GM12878 (cell line): ENCODE measurements at regions not wholly inside any gene's neighbourhood (a gene's known extent, or its start where the extent isn't known, plus 50 kb on each side); places are given as distances from the start of the nearest gene placed in this dataset.

Source experiments
- BCLAF1 ChIP-seq: fragments of 450-650 bp; IDR thresholded peaks from 2 replicates; pipeline ENCODE4 v1.6.1; 2017; ENCODE audit warnings: antibody characterized with exemption, mild to moderate bottlenecking, moderate library complexity
- CREB1 ChIP-seq: IDR thresholded peaks from 2 replicates; pipeline ENCODE4 v1.6.1; 2012; ENCODE audit warnings: low read depth, mild to moderate bottlenecking, inconsistent platforms
- E4F1 ChIP-seq: fragments of 450-650 bp; IDR thresholded peaks from 2 replicates; pipeline ENCODE4 v1.6.1; 2018; ENCODE audit warnings: borderline replicate concordance, mild to moderate bottlenecking; ENCODE audit not compliant: partially characterized antibody
- ESRRA ChIP-seq: IDR thresholded peaks from 2 replicates; pipeline ENCODE4 v1.6.1; 2012; ENCODE audit warnings: mild to moderate bottlenecking, low read length, improper control_type of control experiment
- JUND ChIP-seq: IDR thresholded peaks from 2 replicates; pipeline ENCODE4 v1.6.1; 2012; ENCODE audit warnings: low read depth, mild to moderate bottlenecking, low read length, improper control_type of control experiment, moderate library complexity
- MEF2B ChIP-seq: fragments of 450-650 bp; IDR thresholded peaks from 2 replicates; pipeline ENCODE4 v1.6.1; 2018; ENCODE audit warnings: mild to moderate bottlenecking, moderate library complexity; ENCODE audit not compliant: partially characterized antibody, poor library complexity, severe bottlenecking
- RAD51 ChIP-seq: fragments of 450-650 bp; IDR thresholded peaks from 2 replicates; pipeline ENCODE4 v1.6.1; 2016; ENCODE audit warnings: moderate library complexity, mild to moderate bottlenecking, inconsistent platforms
- SPI1 ChIP-seq: IDR thresholded peaks from 2 replicates; pipeline ENCODE4 v1.6.1; 2011; ENCODE audit warnings: low read depth, mild to moderate bottlenecking, low read length, moderate library complexity, borderline replicate concordance; ENCODE audit not compliant: insufficient read depth
- TF ChIP-seq, protein P1 (sequence below): fragments of 450-650 bp; formaldehyde crosslinking; IDR thresholded peaks from 2 replicates; pipeline ENCODE4 v1.5.0; 2022; ENCODE audit warnings: mild to moderate bottlenecking, missing genetic modification characterization
- TF ChIP-seq, protein P2 (sequence below): IDR thresholded peaks from 2 replicates; pipeline ENCODE4 v1.6.1; 2011; ENCODE audit warnings: low read depth, low read length, improper control_type of control experiment, borderline replicate concordance
- TF ChIP-seq, protein P3 (sequence below): IDR thresholded peaks from 2 replicates; pipeline ENCODE4 v1.6.1; 2012; ENCODE audit warnings: mild to moderate bottlenecking, low read depth, low read length
- TF ChIP-seq, protein P4 (sequence below): fragments of 450-650 bp; IDR thresholded peaks from 2 replicates; pipeline ENCODE4 v1.6.1; 2017; ENCODE audit warnings: mild to moderate bottlenecking

- TF ChIP-seq BCLAF1 (no peak), CREB1 (no peak; the same call in 1 of the 2 replicates), SPI1 (no peak), RAD51 (no peak), E4F1 (no peak), JUND (no peak), MEF2B (no peak), ESRRA (no peak)
- TF ChIP-seq, protein P1, sequence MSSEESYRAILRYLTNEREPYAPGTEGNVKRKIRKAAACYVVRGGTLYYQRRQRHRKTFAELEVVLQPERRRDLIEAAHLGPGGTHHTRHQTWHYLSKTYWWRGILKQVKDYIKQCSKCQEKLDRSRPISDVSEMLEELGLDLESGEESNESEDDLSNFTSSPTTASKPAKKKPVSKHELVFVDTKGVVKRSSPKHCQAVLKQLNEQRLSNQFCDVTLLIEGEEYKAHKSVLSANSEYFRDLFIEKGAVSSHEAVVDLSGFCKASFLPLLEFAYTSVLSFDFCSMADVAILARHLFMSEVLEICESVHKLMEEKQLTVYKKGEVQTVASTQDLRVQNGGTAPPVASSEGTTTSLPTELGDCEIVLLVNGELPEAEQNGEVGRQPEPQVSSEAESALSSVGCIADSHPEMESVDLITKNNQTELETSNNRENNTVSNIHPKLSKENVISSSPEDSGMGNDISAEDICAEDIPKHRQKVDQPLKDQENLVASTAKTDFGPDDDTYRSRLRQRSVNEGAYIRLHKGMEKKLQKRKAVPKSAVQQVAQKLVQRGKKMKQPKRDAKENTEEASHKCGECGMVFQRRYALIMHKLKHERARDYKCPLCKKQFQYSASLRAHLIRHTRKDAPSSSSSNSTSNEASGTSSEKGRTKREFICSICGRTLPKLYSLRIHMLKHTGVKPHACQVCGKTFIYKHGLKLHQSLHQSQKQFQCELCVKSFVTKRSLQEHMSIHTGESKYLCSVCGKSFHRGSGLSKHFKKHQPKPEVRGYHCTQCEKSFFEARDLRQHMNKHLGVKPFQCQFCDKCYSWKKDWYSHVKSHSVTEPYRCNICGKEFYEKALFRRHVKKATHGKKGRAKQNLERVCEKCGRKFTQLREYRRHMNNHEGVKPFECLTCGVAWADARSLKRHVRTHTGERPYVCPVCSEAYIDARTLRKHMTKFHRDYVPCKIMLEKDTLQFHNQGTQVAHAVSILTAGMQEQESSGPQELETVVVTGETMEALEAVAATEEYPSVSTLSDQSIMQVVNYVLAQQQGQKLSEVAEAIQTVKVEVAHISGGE (CRISPR knock-in tag): no peak
- TF ChIP-seq, protein P2, sequence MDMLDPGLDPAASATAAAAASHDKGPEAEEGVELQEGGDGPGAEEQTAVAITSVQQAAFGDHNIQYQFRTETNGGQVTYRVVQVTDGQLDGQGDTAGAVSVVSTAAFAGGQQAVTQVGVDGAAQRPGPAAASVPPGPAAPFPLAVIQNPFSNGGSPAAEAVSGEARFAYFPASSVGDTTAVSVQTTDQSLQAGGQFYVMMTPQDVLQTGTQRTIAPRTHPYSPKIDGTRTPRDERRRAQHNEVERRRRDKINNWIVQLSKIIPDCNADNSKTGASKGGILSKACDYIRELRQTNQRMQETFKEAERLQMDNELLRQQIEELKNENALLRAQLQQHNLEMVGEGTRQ: no peak
- TF ChIP-seq, protein P3, sequence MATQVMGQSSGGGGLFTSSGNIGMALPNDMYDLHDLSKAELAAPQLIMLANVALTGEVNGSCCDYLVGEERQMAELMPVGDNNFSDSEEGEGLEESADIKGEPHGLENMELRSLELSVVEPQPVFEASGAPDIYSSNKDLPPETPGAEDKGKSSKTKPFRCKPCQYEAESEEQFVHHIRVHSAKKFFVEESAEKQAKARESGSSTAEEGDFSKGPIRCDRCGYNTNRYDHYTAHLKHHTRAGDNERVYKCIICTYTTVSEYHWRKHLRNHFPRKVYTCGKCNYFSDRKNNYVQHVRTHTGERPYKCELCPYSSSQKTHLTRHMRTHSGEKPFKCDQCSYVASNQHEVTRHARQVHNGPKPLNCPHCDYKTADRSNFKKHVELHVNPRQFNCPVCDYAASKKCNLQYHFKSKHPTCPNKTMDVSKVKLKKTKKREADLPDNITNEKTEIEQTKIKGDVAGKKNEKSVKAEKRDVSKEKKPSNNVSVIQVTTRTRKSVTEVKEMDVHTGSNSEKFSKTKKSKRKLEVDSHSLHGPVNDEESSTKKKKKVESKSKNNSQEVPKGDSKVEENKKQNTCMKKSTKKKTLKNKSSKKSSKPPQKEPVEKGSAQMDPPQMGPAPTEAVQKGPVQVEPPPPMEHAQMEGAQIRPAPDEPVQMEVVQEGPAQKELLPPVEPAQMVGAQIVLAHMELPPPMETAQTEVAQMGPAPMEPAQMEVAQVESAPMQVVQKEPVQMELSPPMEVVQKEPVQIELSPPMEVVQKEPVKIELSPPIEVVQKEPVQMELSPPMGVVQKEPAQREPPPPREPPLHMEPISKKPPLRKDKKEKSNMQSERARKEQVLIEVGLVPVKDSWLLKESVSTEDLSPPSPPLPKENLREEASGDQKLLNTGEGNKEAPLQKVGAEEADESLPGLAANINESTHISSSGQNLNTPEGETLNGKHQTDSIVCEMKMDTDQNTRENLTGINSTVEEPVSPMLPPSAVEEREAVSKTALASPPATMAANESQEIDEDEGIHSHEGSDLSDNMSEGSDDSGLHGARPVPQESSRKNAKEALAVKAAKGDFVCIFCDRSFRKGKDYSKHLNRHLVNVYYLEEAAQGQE: no peak
- TF ChIP-seq, protein P4, sequence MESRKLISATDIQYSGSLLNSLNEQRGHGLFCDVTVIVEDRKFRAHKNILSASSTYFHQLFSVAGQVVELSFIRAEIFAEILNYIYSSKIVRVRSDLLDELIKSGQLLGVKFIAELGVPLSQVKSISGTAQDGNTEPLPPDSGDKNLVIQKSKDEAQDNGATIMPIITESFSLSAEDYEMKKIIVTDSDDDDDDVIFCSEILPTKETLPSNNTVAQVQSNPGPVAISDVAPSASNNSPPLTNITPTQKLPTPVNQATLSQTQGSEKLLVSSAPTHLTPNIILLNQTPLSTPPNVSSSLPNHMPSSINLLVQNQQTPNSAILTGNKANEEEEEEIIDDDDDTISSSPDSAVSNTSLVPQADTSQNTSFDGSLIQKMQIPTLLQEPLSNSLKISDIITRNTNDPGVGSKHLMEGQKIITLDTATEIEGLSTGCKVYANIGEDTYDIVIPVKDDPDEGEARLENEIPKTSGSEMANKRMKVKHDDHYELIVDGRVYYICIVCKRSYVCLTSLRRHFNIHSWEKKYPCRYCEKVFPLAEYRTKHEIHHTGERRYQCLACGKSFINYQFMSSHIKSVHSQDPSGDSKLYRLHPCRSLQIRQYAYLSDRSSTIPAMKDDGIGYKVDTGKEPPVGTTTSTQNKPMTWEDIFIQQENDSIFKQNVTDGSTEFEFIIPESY: no peak
Measured at GRCh38 chr20:53708129-53708968, 114.7 kb upstream of the ZNF217 start (continued).
